Mammary epithelial cell (primary cell): ENCODE measurements at regions not wholly inside any gene's neighbourhood (a gene's known extent, or its start where the extent isn't known, plus 50 kb on each side); places are given as distances from the start of the nearest gene placed in this dataset.

Experiments used
- EZH2 ChIP-seq: IDR thresholded peaks from 2 replicates; pipeline ENCODE4 v1.6.1; 2012; ENCODE audit warnings: low read length, inconsistent platforms, borderline replicate concordance
- TF ChIP-seq, protein P1 (sequence below), 2 donors: IDR thresholded peaks in 1 of 2; conservative IDR thresholded peaks in 1 of 2; 2 replicates each; pipeline ENCODE4 v1.5.1; 2011 to 2012; ENCODE audit warnings: inconsistent platforms in 2 of 2, low read length in 2 of 2, mild to moderate bottlenecking in 2 of 2, control low read depth in 1 of 2, low read depth in 1 of 2; ENCODE audit not compliant: insufficient read depth in 1 of 2; ENCODE audit errors: extremely low read depth in 1 of 2

- TF ChIP-seq, protein P1, sequence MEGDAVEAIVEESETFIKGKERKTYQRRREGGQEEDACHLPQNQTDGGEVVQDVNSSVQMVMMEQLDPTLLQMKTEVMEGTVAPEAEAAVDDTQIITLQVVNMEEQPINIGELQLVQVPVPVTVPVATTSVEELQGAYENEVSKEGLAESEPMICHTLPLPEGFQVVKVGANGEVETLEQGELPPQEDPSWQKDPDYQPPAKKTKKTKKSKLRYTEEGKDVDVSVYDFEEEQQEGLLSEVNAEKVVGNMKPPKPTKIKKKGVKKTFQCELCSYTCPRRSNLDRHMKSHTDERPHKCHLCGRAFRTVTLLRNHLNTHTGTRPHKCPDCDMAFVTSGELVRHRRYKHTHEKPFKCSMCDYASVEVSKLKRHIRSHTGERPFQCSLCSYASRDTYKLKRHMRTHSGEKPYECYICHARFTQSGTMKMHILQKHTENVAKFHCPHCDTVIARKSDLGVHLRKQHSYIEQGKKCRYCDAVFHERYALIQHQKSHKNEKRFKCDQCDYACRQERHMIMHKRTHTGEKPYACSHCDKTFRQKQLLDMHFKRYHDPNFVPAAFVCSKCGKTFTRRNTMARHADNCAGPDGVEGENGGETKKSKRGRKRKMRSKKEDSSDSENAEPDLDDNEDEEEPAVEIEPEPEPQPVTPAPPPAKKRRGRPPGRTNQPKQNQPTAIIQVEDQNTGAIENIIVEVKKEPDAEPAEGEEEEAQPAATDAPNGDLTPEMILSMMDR (conservative IDR thresholded peaks at IDR 0.05 in 1 of 2, IDR thresholded peaks at IDR 0.05 in 1 of 2; ENCODE audit: extremely low read depth in 1 of 2, insufficient read depth in 1 of 2, low read depth in 1 of 2, low read length in 2 of 2), result no peak
- no peak for TF ChIP-seq EZH2
Observed at GRCh38 chr3:191518861-191519260, 57.9 kb downstream of the PYDC2 start.
